Heart right ventricle (tissue), 16 donors: ENCODE measurements at regions not wholly inside any gene's neighbourhood (a gene's known extent, or its start where the extent isn't known, plus 50 kb on each side); places are given as distances from the start of the nearest gene placed in this dataset.

ENCODE experiments used
- ATAC-seq, 8 donors: fragments of 200-7000 bp; cut with Tn5 transposase; one replicate each; pipeline ENCODE4 v1.9.1; 2020; ENCODE audit warnings: mild to moderate bottlenecking in 8 of 8, moderate library complexity in 8 of 8, moderate number of reproducible peaks in 1 of 8
- DNase-seq, 2 donors: peaks; one replicate each; pipeline ENCODE4 v3.0.0-alpha.2; 2020
- H3K27ac ChIP-seq, 10 donors: fragments of 200-600 bp; sonication (generic) in 2 of 10; one replicate each; pipeline versions ENCODE4 v1.5.0 to v1.8.0; 2020 to 2022; ENCODE audit warnings: mild to moderate bottlenecking in 3 of 10
- H3K27me3 ChIP-seq, 7 donors: fragments of 200-600 bp; one replicate each; pipeline ENCODE4 v1.8.0; 2021 to 2022; ENCODE audit warnings: mild to moderate bottlenecking in 2 of 7
- H3K36me3 ChIP-seq, 9 donors: fragments of 200-600 bp; sonication (generic) in 1 of 9; one replicate each; pipeline versions ENCODE4 v1.5.0 to v1.8.0; 2020 to 2022; ENCODE audit warnings: mild to moderate bottlenecking in 2 of 9
- H3K4me1 ChIP-seq, 9 donors: fragments of 200-600 bp; sonication (generic) in 1 of 9; one replicate each; pipeline versions ENCODE4 v1.5.0 to v1.8.0; 2020 to 2022; ENCODE audit warnings: mild to moderate bottlenecking in 4 of 9
- H3K4me3 ChIP-seq, 10 donors: fragments of 200-600 bp; sonication (generic) in 2 of 10; one replicate each; pipeline versions ENCODE4 v1.5.0 to v1.8.0; 2020 to 2022; ENCODE audit warnings: mild to moderate bottlenecking in 7 of 10, moderate library complexity in 2 of 10
- H3K9me3 ChIP-seq, 11 donors: fragments of 200-600 bp in 10 of 11; sonication (generic) in 2 of 11; one replicate each; pipeline versions ENCODE4 v1.5.0 to v1.8.0; 2013 to 2022; ENCODE audit warnings: mild to moderate bottlenecking in 2 of 11, control low read depth in 1 of 11, moderate library complexity in 1 of 11
- WGBS, 2 donors: extraction: QIAGEN DNeasy Blood & Tissue Kit; methylation state at CpG; one replicate each; pipeline ENCODE4 v1.1.7; 2013; ENCODE audit warnings: inconsistent platforms in 1 of 2; 5-methylcytosine and 5-hydroxymethylcytosine counted together
- intact Hi-C, 10 donors: fragments of 100-400 bp; cut with DNase I; formaldehyde crosslinking; loops; one replicate each; pipeline versions ENCODE4 v1.11.1 to v1.14.2; 2022
- TF ChIP-seq, protein P1 (sequence below), 9 donors: fragments of 200-600 bp; sonication (generic) in 2 of 9; IDR thresholded peaks; one replicate each; pipeline versions ENCODE4 v1.5.0 to v1.8.0; 2021 to 2022; ENCODE audit warnings: antibody characterized with exemption in 9 of 9, mild to moderate bottlenecking in 5 of 9, moderate library complexity in 1 of 9
- donor health status: Arrhythmogenic right ventricular cardiomyopathy.
- donor health status: ischemic (EF 13 %, LVEDD 7.1; RV severe dilation, severe dysfunction).
- donor health status: healthy with polysubstance abuse.
- donor health status: DM: no; HTN: yes; CAD: no.
- donor health status: DM: no; HTN: no; CAD: no.
- donor health status: ischemic (EF 25% LVEDD 6.9; RV normal size, moderate dysfunction).
- donor health status: ischemic (EF 25% LVEDD 5.7; RV mildly dilated, moderate dysfunction).
- donor health status: healthy.
- donor health status: DM: yes; HTN: yes; CAD: no.
- donor health status: Ischemic cardiomyopathy.
- donor health status: ischemic (EF 35%, LVEDD 5.7; RV mildly dilated, moderate dysfunction).
- donor health status: nonischemic (EF 11% LVEDD 7.7; RV severe dilation, severe dysfunction).
- donor health status: DM: yes; HTN: yes; CAD: no.
- donor health status: PGD.
- donor health status: ischemic (EF 29% LVEDD 5.4; RV normal size, mild dysfunction).
- donor health status: nonischemic (EF 23%, LVEDD 6.1; RV moderate dilation, normal function).

GRCh38 chr6:168960551-168961263, 292.9 kb downstream of the THBS2 start:
- Histone ChIP-seq H3K27me3 (peaks cover 0 to 4% (median 0%) of the 10 kb centered on the region in 7 donors), H3K4me3 (no peak overlapping the region), H3K27ac (no peak overlapping the region), H3K36me3 (no peaks in the 10 kb centered on the region), H3K9me3 (peaks cover 0 to 5% (median 0%) of the 10 kb centered on the region in 11 donors), H3K4me1 (peaks cover 0 to 19% (median 5%) of the 10 kb centered on the region in 9 donors)
- intact Hi-C loops: no loop called here
- WGBS, 2 donors: 44 to 45% methylated on average over 11 of the region's 11 CpGs
- ATAC-seq (peak in 7 of 8 donors; percentile 35 to 87 (median 64)), DNase-seq (no peak)
- TF ChIP-seq, protein P1, sequence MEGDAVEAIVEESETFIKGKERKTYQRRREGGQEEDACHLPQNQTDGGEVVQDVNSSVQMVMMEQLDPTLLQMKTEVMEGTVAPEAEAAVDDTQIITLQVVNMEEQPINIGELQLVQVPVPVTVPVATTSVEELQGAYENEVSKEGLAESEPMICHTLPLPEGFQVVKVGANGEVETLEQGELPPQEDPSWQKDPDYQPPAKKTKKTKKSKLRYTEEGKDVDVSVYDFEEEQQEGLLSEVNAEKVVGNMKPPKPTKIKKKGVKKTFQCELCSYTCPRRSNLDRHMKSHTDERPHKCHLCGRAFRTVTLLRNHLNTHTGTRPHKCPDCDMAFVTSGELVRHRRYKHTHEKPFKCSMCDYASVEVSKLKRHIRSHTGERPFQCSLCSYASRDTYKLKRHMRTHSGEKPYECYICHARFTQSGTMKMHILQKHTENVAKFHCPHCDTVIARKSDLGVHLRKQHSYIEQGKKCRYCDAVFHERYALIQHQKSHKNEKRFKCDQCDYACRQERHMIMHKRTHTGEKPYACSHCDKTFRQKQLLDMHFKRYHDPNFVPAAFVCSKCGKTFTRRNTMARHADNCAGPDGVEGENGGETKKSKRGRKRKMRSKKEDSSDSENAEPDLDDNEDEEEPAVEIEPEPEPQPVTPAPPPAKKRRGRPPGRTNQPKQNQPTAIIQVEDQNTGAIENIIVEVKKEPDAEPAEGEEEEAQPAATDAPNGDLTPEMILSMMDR (IDR thresholded peaks at IDR 0.05): no peak

GRCh38 chr6:168959696-168960095, 293.9 kb downstream of the THBS2 start:
- no peak overlapping the region for H3K4me3 ChIP-seq
- H3K36me3 ChIP-seq: no peaks in the 10 kb centered on the region
- no peak for ATAC-seq
- H3K4me1 ChIP-seq: peaks cover 0 to 19% (median 5%) of the 10 kb centered on the region in 9 donors
- peaks cover 0 to 4% (median 0%) of the 10 kb centered on the region in 7 donors for H3K27me3 ChIP-seq
- H3K27ac ChIP-seq: no peak overlapping the region
- WGBS, 2 donors: 81 to 85% methylated on average over 4 of the region's 4 CpGs
- no peak for DNase-seq
- intact Hi-C loops: loop anchor here in 7 of 10 donors (5.0 to 10.0 kb wide), 5 partner anchors 555 to 1555 kb away; no protein-coding TSS in a partner anchor
- peaks cover 0 to 5% (median 0%) of the 10 kb centered on the region in 11 donors for H3K9me3 ChIP-seq
- TF ChIP-seq, protein P1 (IDR thresholded peaks at IDR 0.05): no peak

DNA sequence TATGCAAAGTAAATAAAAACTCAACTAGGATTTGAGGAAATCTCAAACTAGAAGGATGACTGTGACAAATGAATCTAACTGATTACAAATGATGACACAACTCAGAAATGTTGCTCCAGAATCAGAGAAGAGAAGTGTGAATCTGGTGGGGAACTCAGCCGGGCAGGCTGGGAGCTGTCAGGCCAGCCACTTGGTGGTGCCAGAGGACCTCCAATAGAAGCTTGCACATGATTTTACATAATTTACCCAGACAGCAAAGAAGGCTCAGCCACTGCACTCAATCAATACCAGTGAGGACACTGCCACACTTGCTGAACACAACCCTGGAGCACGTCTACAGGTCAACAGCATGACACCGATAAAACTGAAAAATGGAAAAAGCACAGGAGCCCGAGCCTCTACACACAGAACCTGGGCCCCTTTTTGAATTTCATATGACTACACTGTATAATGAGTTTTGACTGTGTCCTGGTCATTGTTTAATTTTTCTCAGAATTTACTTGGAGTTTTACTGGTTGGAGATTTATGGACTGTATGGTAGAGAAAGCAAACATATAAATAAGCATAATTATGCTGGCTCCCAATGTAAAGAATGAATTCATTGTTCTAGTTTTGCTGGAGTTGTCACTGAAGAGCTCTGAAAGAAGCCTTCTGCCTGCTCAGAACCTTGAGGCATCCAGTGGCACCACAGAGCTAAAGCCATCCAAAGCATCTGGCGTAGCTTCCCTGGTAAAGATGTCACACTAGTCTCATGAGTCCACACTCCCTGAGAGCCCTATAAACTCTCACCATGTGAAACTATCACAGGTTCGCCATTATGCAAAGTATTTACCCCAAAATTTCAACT, 296.5 kb downstream of the THBS2 start:
- 58 to 62% methylated on average over 6 of the region's 6 CpGs for WGBS, 2 donors
- Histone ChIP-seq H3K27me3 (peaks cover 0 to 17% (median 5%) of the 10 kb centered on the region in 7 donors), H3K27ac (no peak overlapping the region), H3K9me3 (peaks cover 0 to 5% (median 0%) of the 10 kb centered on the region in 11 donors), H3K36me3 (no peaks in the 10 kb centered on the region), H3K4me3 (no peak overlapping the region), H3K4me1 (peaks cover 0 to 12% (median 5%) of the 10 kb centered on the region in 9 donors)
- peak; percentile 74 to 94 (median 86) for ATAC-seq
- intact Hi-C loops: loop anchor here in 8 of 10 donors (2.0 to 10.0 kb wide), 6 partner anchors 558 to 1558 kb away; no protein-coding TSS in a partner anchor
- peak; percentile 53 to 59 for DNase-seq
- TF ChIP-seq, protein P1 (IDR thresholded peaks at IDR 0.05): peak; percentile 63 to 89 (median 83)
